H9 (cell line): ENCODE measurements at regions not wholly inside any gene's neighbourhood (a gene's known extent, or its start where the extent isn't known, plus 50 kb on each side); places are given as distances from the start of the nearest gene placed in this dataset.
"Not testable (repeated sequence)": the region's sequence is repeated elsewhere in the genome, so short reads cannot be mapped to it uniquely, and the experiment has no call there.

Experiments
- DNase-seq: peaks from one replicate; pipeline ENCODE4 v3.0.0-alpha.2; 2017
- H2AFZ ChIP-seq: one replicate; pipeline ENCODE4 v1.6.1; 2013; ENCODE audit warnings: mild to moderate bottlenecking, low read length, control low read depth, moderate library complexity
- H2AK5ac ChIP-seq: 2 replicates; pipeline ENCODE4 v1.6.1; 2013; ENCODE audit warnings: low read length, control low read depth, mixed read lengths; ENCODE audit not compliant: insufficient read length
- H2BK120ac ChIP-seq: one replicate; pipeline ENCODE4 v1.6.1; 2013; ENCODE audit warnings: low read depth, mild to moderate bottlenecking, low read length, control low read depth, inconsistent platforms; ENCODE audit not compliant: poor library complexity, severe bottlenecking
- H2BK12ac ChIP-seq: 2 replicates; pipeline ENCODE4 v1.6.1; 2013; ENCODE audit warnings: low read length, control low read depth, mixed read lengths, low read depth; ENCODE audit not compliant: insufficient read length
- H2BK15ac ChIP-seq: 2 replicates; pipeline ENCODE4 v1.6.1; 2013; ENCODE audit warnings: low read depth, low read length, control low read depth
- H2BK20ac ChIP-seq: one replicate; pipeline ENCODE4 v1.6.1; 2013; ENCODE audit warnings: low read depth, mild to moderate bottlenecking, low read length, control low read depth, inconsistent platforms; ENCODE audit not compliant: poor library complexity, severe bottlenecking
- H2BK5ac ChIP-seq: 2 replicates; pipeline ENCODE4 v1.6.1; 2013; ENCODE audit warnings: low read length, control low read depth, mixed read lengths; ENCODE audit not compliant: insufficient read length
- H3K14ac ChIP-seq: 2 replicates; pipeline ENCODE4 v1.6.1; 2013; ENCODE audit warnings: low read length, control low read depth; ENCODE audit not compliant: insufficient read depth
- H3K18ac ChIP-seq: 2 replicates; pipeline ENCODE4 v1.6.1; 2013; ENCODE audit warnings: low read depth, mild to moderate bottlenecking, mixed read lengths, low read length, control low read depth; ENCODE audit not compliant: insufficient read length
- H3K23ac ChIP-seq: 2 replicates; pipeline ENCODE4 v1.6.1; 2013; ENCODE audit warnings: low read length, control low read depth, mixed read lengths, low read depth; ENCODE audit not compliant: insufficient read length
- H3K23me2 ChIP-seq: 2 replicates; pipeline ENCODE4 v1.6.1; 2013; ENCODE audit warnings: low read depth, mild to moderate bottlenecking, mixed read lengths, low read length, control low read depth; ENCODE audit not compliant: insufficient read length, poor library complexity, severe bottlenecking
- H3K27ac ChIP-seq: 2 replicates; pipeline ENCODE4 v1.5.1; 2013; ENCODE audit warnings: low read length, control low read depth, mixed read lengths, low read depth; ENCODE audit not compliant: insufficient read length
- H3K27me3 ChIP-seq: 2 replicates; pipeline ENCODE4 v1.6.1; 2013; ENCODE audit warnings: low read length, control low read depth, inconsistent platforms; ENCODE audit not compliant: insufficient read depth
- H3K4ac ChIP-seq: 2 replicates; pipeline ENCODE4 v1.6.1; 2013; ENCODE audit warnings: low read depth, mild to moderate bottlenecking, control low read depth, inconsistent platforms, low read length, moderate library complexity
- H3K4me1 ChIP-seq: 2 replicates; pipeline ENCODE4 v1.6.1; 2013; ENCODE audit warnings: low read length, control low read depth, inconsistent platforms; ENCODE audit not compliant: insufficient read depth
- H3K4me2 ChIP-seq: 2 replicates; pipeline ENCODE4 v1.6.1; 2013; ENCODE audit warnings: low read length, control low read depth, mixed read lengths; ENCODE audit not compliant: insufficient read length, insufficient read depth
- H3K56ac ChIP-seq: 2 replicates; pipeline ENCODE4 v1.6.1; 2013; ENCODE audit warnings: low read depth, mild to moderate bottlenecking, mixed read lengths, low read length, control low read depth; ENCODE audit not compliant: insufficient read length
- H3K79me1 ChIP-seq: 2 replicates; pipeline ENCODE4 v1.6.1; 2013; ENCODE audit warnings: low read depth, mild to moderate bottlenecking, moderate library complexity, low read length, control low read depth, inconsistent platforms; ENCODE audit not compliant: insufficient read depth, poor library complexity, severe bottlenecking
- H3K79me2 ChIP-seq: 2 replicates; pipeline ENCODE4 v1.6.1; 2013; ENCODE audit warnings: low read length, control low read depth, inconsistent platforms; ENCODE audit not compliant: insufficient read depth
- H3K9ac ChIP-seq: 2 replicates; pipeline ENCODE4 v1.6.1; 2013; ENCODE audit warnings: low read length, control low read depth, mixed read lengths; ENCODE audit not compliant: insufficient read length; ENCODE audit errors: extremely low read depth
- H3K9me3 ChIP-seq: one replicate; pipeline ENCODE4 v1.6.1; 2013; ENCODE audit warnings: low read depth, low read length, inconsistent platforms; ENCODE audit not compliant: control insufficient read depth
- H3T11ph ChIP-seq: one replicate; pipeline ENCODE4 v1.6.1; 2013; ENCODE audit warnings: mild to moderate bottlenecking, low read length, control low read depth, inconsistent platforms
- H4K20me1 ChIP-seq: one replicate; pipeline ENCODE4 v1.6.1; 2013; ENCODE audit not compliant: control insufficient read depth, insufficient read length, insufficient read depth
- H4K5ac ChIP-seq: 2 replicates; pipeline ENCODE4 v1.6.1; 2013; ENCODE audit warnings: low read depth, mild to moderate bottlenecking, mixed read lengths, low read length, control low read depth; ENCODE audit not compliant: insufficient read length
- H4K8ac ChIP-seq: replicated peaks from 2 replicates; pipeline ENCODE4 v1.6.1; 2013; ENCODE audit warnings: low read length, control low read depth, mixed read lengths, low read depth; ENCODE audit not compliant: insufficient read length
- H4K91ac ChIP-seq: 2 replicates; pipeline ENCODE4 v1.6.1; 2013; ENCODE audit warnings: low read depth, mild to moderate bottlenecking, moderate library complexity, mixed read lengths, low read length, control low read depth; ENCODE audit not compliant: insufficient read length
- H3K27ac Mint-ChIP-seq, 3 experiments: 2 replicates in 2 of 3; 3 replicates in 1 of 3; pipeline ENCODE4 v1.8.0; 2020 to 2021; ENCODE audit warnings: mixed read lengths in 3 of 3, mild to moderate bottlenecking in 1 of 3, moderate library complexity in 1 of 3
- H3K27me3 Mint-ChIP-seq: 2 replicates; pipeline ENCODE4 v1.8.0; 2021; ENCODE audit warnings: low read depth, mild to moderate bottlenecking, moderate library complexity, mixed read lengths
- H3K36me3 Mint-ChIP-seq, 3 experiments: 2 replicates in 2 of 3; 3 replicates in 1 of 3; pipeline ENCODE4 v1.8.0; 2020 to 2021; ENCODE audit warnings: low read depth in 3 of 3, mixed read lengths in 3 of 3; ENCODE audit not compliant: insufficient read depth in 1 of 3
- H3K4me1 Mint-ChIP-seq, 2 experiments: 2 replicates each; pipeline ENCODE4 v1.8.0; 2020; ENCODE audit warnings: mixed read lengths in 2 of 2
- H3K4me3 Mint-ChIP-seq, 2 experiments: 2 replicates in 1 of 2; 3 replicates in 1 of 2; pipeline ENCODE4 v1.8.0; 2020 to 2021; ENCODE audit warnings: mild to moderate bottlenecking in 2 of 2, mixed read lengths in 2 of 2, moderate library complexity in 1 of 2
- H3K9me3 Mint-ChIP-seq, 2 experiments: 2 replicates in 1 of 2; 3 replicates in 1 of 2; pipeline ENCODE4 v1.8.0; 2020; ENCODE audit warnings: mild to moderate bottlenecking in 2 of 2, mixed read lengths in 2 of 2, moderate library complexity in 1 of 2
- WGBS: extraction: QIAGEN DNeasy Blood & Tissue Kit; methylation state at CpG from one replicate; pipeline ENCODE4 v1.1.7; 2013; ENCODE audit warnings: missing lambda C conversion rate, low lambda C conversion rate, mixed read lengths; ENCODE audit not compliant: insufficient read length; ENCODE audit errors: extremely low coverage; 5-methylcytosine and 5-hydroxymethylcytosine counted together
- TF ChIP-seq, protein P1 (sequence below): fragments of 200-600 bp; sonication (generic); conservative IDR thresholded peaks from 3 replicates; pipeline ENCODE4 v1.8.0; 2021; ENCODE audit warnings: antibody characterized with exemption, mild to moderate bottlenecking

DNA sequence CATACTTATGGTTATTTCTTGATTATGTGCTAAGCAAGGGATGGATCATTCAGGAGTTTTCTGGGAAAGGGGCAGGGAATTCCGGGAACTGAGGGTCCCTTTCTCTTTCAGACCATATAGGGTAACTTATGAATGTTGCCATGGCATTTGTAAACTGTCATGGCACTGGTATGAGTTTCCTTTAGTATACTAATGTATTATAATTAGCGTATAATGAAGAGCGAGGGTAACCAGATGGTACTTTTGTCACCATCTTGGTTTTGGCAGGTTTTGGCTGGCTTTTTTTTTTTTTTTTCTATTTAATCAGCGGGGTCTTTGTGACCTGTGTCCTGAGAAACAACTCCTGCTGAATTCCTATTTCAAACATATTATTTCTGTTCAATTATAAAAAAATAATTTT is 237.6 kb upstream of the PTER start:
- H2BK120ac ChIP-seq, result no peak overlapping the region
- H2BK20ac ChIP-seq, result no peak overlapping the region
- peaks cover 4% of the 10 kb centered on the region; the same call in 1 of the 2 replicates for H3K4me1 ChIP-seq
- Mint-ChIP-seq H3K36me3 (peaks cover 8 to 43% (median 22%) of the 10 kb centered on the region in 3 experiments; a peak in 6 of 7 replicates), H3K27ac (no peak overlapping the region), H3K9me3 (peaks cover 8 to 31% of the 10 kb centered on the region in 2 experiments), H3K4me3 (no peak overlapping the region), H3K27me3 (no peaks in the 10 kb centered on the region), H3K4me1 (peaks cover 35 to 44% of the 10 kb centered on the region in 2 experiments)
- H3T11ph ChIP-seq, result no peak overlapping the region
- H3K4me2 ChIP-seq, result no peak overlapping the region
- no peak overlapping the region for H3K23ac ChIP-seq
- no peak overlapping the region for H2BK12ac ChIP-seq
- no peaks in the 10 kb centered on the region for H4K20me1 ChIP-seq
- no peak overlapping the region for H3K18ac ChIP-seq
- H4K5ac ChIP-seq, result no peak overlapping the region
- TF ChIP-seq, protein P1, sequence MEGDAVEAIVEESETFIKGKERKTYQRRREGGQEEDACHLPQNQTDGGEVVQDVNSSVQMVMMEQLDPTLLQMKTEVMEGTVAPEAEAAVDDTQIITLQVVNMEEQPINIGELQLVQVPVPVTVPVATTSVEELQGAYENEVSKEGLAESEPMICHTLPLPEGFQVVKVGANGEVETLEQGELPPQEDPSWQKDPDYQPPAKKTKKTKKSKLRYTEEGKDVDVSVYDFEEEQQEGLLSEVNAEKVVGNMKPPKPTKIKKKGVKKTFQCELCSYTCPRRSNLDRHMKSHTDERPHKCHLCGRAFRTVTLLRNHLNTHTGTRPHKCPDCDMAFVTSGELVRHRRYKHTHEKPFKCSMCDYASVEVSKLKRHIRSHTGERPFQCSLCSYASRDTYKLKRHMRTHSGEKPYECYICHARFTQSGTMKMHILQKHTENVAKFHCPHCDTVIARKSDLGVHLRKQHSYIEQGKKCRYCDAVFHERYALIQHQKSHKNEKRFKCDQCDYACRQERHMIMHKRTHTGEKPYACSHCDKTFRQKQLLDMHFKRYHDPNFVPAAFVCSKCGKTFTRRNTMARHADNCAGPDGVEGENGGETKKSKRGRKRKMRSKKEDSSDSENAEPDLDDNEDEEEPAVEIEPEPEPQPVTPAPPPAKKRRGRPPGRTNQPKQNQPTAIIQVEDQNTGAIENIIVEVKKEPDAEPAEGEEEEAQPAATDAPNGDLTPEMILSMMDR, result no peak
- H3K27ac ChIP-seq, result no peak overlapping the region
- no peak overlapping the region for H2AK5ac ChIP-seq
- no peak overlapping the region for H2BK5ac ChIP-seq
- no peak overlapping the region for H4K91ac ChIP-seq
- no peaks in the 10 kb centered on the region for H3K23me2 ChIP-seq
- H2AFZ ChIP-seq, result no peak overlapping the region
- no peaks in the 10 kb centered on the region for H3K79me1 ChIP-seq
- H3K56ac ChIP-seq, result no peak overlapping the region
- H3K9me3 ChIP-seq, result no peaks in the 10 kb centered on the region
- no peaks in the 10 kb centered on the region for H3K27me3 ChIP-seq
- no peaks in the 10 kb centered on the region for H3K79me2 ChIP-seq
- no peak overlapping the region for H3K14ac ChIP-seq
- no peak overlapping the region for H3K4ac ChIP-seq
- WGBS, result no CpG with 5 or more reads among the region's 4 CpGs
- no peak overlapping the region for H2BK15ac ChIP-seq
- H4K8ac ChIP-seq, result no peak overlapping the region
- no peak for DNase-seq
- no peak overlapping the region for H3K9ac ChIP-seq

DNA sequence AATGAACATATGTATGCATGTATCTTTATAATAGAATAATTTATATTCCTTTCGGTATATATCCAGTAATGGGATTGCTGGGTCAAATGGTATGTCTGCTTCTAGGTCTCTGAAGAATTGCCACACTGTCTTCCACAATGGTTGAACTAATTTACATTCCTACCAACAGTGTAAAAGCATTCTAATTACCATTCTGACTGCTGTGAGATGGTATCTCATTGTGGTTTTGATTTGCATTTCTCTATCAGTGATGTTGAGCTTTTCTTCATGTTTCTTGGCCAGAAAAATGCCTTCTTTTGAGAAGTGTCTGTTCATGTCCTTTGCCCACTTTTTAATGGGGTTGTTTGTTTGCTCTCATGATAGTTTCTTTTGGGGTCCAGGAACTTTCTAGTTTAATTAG is 213.2 kb upstream of the PTER start:
- H2BK20ac ChIP-seq, H2BK15ac ChIP-seq, H3K27ac Mint-ChIP-seq, H3K9me3 ChIP-seq, H4K8ac ChIP-seq, H3T11ph ChIP-seq, H4K5ac ChIP-seq, H3K4me3 Mint-ChIP-seq, H3K18ac ChIP-seq, H4K20me1 ChIP-seq, H3K23me2 ChIP-seq, H3K23ac ChIP-seq, H3K4me2 ChIP-seq, H3K14ac ChIP-seq, H3K9ac ChIP-seq, H3K27me3 Mint-ChIP-seq, H2BK12ac ChIP-seq, H3K79me1 ChIP-seq, H3K27ac ChIP-seq, H3K4ac ChIP-seq, H3K56ac ChIP-seq, H2BK120ac ChIP-seq, H3K4me1 ChIP-seq, H2BK5ac ChIP-seq, H2AFZ ChIP-seq, H4K91ac ChIP-seq, H3K79me2 ChIP-seq, H2AK5ac ChIP-seq, DNase-seq, H3K27me3 ChIP-seq: not testable (repeated sequence)
- H3K36me3 Mint-ChIP-seq, result peaks cover 34 to 62% (median 43%) of the 10 kb centered on the region in 3 experiments
- H3K4me1 Mint-ChIP-seq, result peaks cover 3 to 12% of the 10 kb centered on the region in 2 experiments; a peak in 3 of 4 replicates
- WGBS, result no CpG with 5 or more reads among the region's 1 CpG
- peaks cover 48 to 58% of the 10 kb centered on the region in 2 experiments for H3K9me3 Mint-ChIP-seq
